Activated B cell treated with CpG ODN at 0.5 μM for 24 hours (primary cell): ENCODE measurements at regions not wholly inside any gene's neighbourhood (a gene's known extent, or its start where the extent isn't known, plus 50 kb on each side); places are given as distances from the start of the nearest gene placed in this dataset.

Experiments
- ATAC-seq: fragments of 200-7000 bp; cut with Tn5 transposase; one replicate; pipeline ENCODE4 v1.10.0; 2021; ENCODE audit warnings: low read depth, mild to moderate bottlenecking, moderate library complexity
- CTCF ChIA-PET: fragments of 350-600 bp; sonication (Branson Sonifier 250); formaldehyde crosslinking; loops from one replicate; lab custom pipeline; 2021; ENCODE audit warnings: antibody characterized with exemption; lab: Charles Lee
- POLR2A ChIA-PET: fragments of 350-600 bp; sonication (Branson Sonifier 250); formaldehyde crosslinking; loops from one replicate; lab custom pipeline; 2021; ENCODE audit warnings: antibody characterized with exemption; lab: Charles Lee
- DNase-seq: peaks from one replicate; pipeline ENCODE4 v3.0.0; 2022
- H3K27ac Mint-ChIP-seq: one replicate; pipeline ENCODE4 v1.8.0; 2020; ENCODE audit warnings: mixed read lengths
- H3K27me3 Mint-ChIP-seq: one replicate; pipeline ENCODE4 v1.8.0; 2021; ENCODE audit warnings: mixed read lengths
- H3K36me3 Mint-ChIP-seq: one replicate; pipeline ENCODE4 v1.8.0; 2021; ENCODE audit warnings: low read depth, mixed read lengths
- H3K4me1 Mint-ChIP-seq: one replicate; pipeline ENCODE4 v1.8.0; 2021; ENCODE audit warnings: mixed read lengths
- H3K4me3 Mint-ChIP-seq: one replicate; pipeline ENCODE4 v1.8.0; 2020; ENCODE audit warnings: mild to moderate bottlenecking, mixed read lengths
- H3K9me3 Mint-ChIP-seq: one replicate; pipeline ENCODE4 v1.8.0; 2020; ENCODE audit warnings: mixed read lengths
- intact Hi-C: fragments of 100-400 bp; cut with micrococcal nuclease; formaldehyde crosslinking; loops from one replicate; pipeline ENCODE4 v1.15.1; 2024
- TF ChIP-seq, protein P1 (sequence below): fragments of 200-600 bp; IDR thresholded peaks from one replicate; pipeline ENCODE4 v1.8.0; 2022; ENCODE audit warnings: antibody characterized with exemption, mild to moderate bottlenecking

- no peaks in the 10 kb centered on the region for H3K27me3 Mint-ChIP-seq
- POLR2A ChIA-PET, result no interaction called here
- no peaks in the 10 kb centered on the region for H3K4me1 Mint-ChIP-seq
- TF ChIP-seq, protein P1, sequence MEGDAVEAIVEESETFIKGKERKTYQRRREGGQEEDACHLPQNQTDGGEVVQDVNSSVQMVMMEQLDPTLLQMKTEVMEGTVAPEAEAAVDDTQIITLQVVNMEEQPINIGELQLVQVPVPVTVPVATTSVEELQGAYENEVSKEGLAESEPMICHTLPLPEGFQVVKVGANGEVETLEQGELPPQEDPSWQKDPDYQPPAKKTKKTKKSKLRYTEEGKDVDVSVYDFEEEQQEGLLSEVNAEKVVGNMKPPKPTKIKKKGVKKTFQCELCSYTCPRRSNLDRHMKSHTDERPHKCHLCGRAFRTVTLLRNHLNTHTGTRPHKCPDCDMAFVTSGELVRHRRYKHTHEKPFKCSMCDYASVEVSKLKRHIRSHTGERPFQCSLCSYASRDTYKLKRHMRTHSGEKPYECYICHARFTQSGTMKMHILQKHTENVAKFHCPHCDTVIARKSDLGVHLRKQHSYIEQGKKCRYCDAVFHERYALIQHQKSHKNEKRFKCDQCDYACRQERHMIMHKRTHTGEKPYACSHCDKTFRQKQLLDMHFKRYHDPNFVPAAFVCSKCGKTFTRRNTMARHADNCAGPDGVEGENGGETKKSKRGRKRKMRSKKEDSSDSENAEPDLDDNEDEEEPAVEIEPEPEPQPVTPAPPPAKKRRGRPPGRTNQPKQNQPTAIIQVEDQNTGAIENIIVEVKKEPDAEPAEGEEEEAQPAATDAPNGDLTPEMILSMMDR, result no peak
- no peaks in the 10 kb centered on the region for H3K9me3 Mint-ChIP-seq
- H3K4me3 Mint-ChIP-seq, result no peak overlapping the region
- no peaks in the 10 kb centered on the region for H3K36me3 Mint-ChIP-seq
- H3K27ac Mint-ChIP-seq, result no peak overlapping the region
- ATAC-seq (no peak), DNase-seq (no peak)
- intact Hi-C loops, result no loop called here
- CTCF ChIA-PET, result no interaction called here
Measured at GRCh38 chr13:108460746-108461145, 168.7 kb upstream of the MYO16 start.

GRCh38 chr13:108463340-108463739 is 166.1 kb upstream of the MYO16 start:
- no peak overlapping the region for H3K4me3 Mint-ChIP-seq
- DNase-seq (no peak), ATAC-seq (no peak)
- no peaks in the 10 kb centered on the region for H3K27me3 Mint-ChIP-seq
- ChIA-PET CTCF (no interaction called here), POLR2A (no interaction called here)
- intact Hi-C loops, result no loop called here
- TF ChIP-seq, protein P1, result no peak
- no peaks in the 10 kb centered on the region for H3K36me3 Mint-ChIP-seq
- H3K9me3 Mint-ChIP-seq, result no peaks in the 10 kb centered on the region
- no peak overlapping the region for H3K27ac Mint-ChIP-seq
- no peaks in the 10 kb centered on the region for H3K4me1 Mint-ChIP-seq

DNA sequence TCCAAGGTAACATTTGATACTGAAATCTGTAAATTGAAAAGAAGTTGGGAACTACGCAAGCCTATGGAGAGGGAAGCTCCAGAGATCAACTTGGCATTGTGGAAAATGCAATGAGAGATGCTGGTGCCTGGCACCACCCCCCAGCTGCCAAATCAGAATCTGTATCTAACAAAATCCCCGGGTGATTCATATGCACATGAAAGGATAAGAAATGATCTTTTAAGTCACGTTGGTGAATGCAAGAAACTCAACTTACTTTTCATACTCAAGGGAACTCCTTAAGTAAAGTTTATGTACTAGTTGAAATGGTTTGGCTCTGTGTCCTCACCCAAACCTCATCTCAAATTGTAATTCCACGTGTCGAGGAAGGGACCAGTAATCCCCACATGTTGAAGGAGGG is 158.5 kb upstream of the MYO16 start:
- ATAC-seq (no peak), DNase-seq (no peak)
- H3K36me3 Mint-ChIP-seq, result no peaks in the 10 kb centered on the region
- H3K4me3 Mint-ChIP-seq, result no peak overlapping the region
- POLR2A ChIA-PET, result no interaction called here
- no peaks in the 10 kb centered on the region for H3K9me3 Mint-ChIP-seq
- no peaks in the 10 kb centered on the region for H3K27me3 Mint-ChIP-seq
- TF ChIP-seq, protein P1, result no peak
- intact Hi-C loops, result no loop called here
- CTCF ChIA-PET, result no interaction called here
- H3K27ac Mint-ChIP-seq, result no peak overlapping the region
- no peaks in the 10 kb centered on the region for H3K4me1 Mint-ChIP-seq

DNA sequence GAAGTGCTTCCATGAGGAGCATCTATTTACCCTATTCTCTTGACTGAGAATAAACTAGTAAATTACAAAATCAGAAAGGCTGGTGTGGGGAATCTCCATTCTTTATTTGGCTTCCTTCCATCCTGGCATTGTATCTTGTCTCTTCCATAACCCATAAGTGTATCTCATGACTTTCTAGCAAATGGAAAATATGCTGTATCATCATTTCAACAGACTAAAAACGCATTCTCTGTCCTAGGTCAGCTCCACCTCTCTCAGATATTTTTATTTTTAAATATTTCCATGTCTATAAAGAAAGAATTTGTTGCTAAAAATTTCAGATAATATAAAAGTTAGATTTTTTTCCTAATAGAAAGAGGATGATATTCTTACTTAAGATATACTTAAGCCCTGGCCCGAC is 154.2 kb upstream of the MYO16 start:
- H3K27me3 Mint-ChIP-seq, result no peaks in the 10 kb centered on the region
- H3K4me3 Mint-ChIP-seq, result no peak overlapping the region
- intact Hi-C loops, result no loop called here
- no peak overlapping the region for H3K27ac Mint-ChIP-seq
- ChIA-PET CTCF (no interaction called here), POLR2A (no interaction called here)
- ATAC-seq (no peak), DNase-seq (no peak)
- TF ChIP-seq, protein P1, result no peak
- no peaks in the 10 kb centered on the region for H3K9me3 Mint-ChIP-seq
- H3K36me3 Mint-ChIP-seq, result no peaks in the 10 kb centered on the region
- no peaks in the 10 kb centered on the region for H3K4me1 Mint-ChIP-seq

DNA sequence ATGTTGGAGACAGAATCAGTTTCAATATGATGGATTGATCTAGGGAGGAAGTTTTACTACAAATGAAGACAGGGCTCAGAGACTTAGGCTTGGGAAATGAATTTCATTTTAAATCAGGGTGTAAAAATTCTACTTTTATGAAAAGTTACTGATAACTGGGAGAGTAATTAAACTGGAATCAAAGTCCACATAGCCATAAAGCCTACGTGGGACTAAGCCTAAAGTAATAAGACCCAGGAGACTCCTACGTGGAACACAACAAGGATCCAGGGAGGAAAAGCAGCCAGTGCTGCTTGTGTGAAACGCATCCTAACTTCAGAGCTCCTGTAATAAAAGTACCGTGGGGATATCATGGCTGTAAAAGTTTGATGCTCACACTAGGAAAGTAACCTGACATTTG is 152.0 kb upstream of the MYO16 start:
- DNase-seq, result no peak
- Mint-ChIP-seq H3K27me3 (no peaks in the 10 kb centered on the region), H3K4me1 (no peaks in the 10 kb centered on the region), H3K27ac (no peak overlapping the region), H3K36me3 (no peaks in the 10 kb centered on the region), H3K9me3 (no peaks in the 10 kb centered on the region), H3K4me3 (no peak overlapping the region)
- CTCF ChIA-PET, result no interaction called here
- intact Hi-C loops, result no loop called here
- TF ChIP-seq, protein P1, result no peak
- POLR2A ChIA-PET, result no interaction called here
- no peak for ATAC-seq
